ENCODE measurements at regions not wholly inside any gene's neighbourhood (a gene's known extent, or its start where the extent isn't known, plus 50 kb on each side); places are given as distances from the start of the nearest gene placed in this dataset.

DNA sequence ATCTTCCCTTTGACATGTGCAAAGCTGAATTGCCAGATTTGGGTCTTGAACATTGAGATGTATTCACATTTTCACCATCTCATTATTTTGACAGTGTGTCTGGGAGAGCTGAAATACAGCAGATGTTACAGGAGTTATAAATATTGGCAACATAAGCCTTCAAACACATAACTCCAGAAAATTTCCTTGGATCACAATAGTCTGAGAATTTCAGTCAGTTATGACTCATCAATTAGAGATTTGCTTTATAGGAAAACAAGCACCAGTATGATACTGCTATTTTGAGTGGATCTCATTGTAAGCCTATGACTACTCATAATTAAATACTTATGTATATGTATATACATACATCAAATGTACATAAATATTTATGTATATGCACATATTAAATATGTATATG, 1171.8 kb downstream of the AMY1C start:
- TF ChIP-seq, protein P1, sequence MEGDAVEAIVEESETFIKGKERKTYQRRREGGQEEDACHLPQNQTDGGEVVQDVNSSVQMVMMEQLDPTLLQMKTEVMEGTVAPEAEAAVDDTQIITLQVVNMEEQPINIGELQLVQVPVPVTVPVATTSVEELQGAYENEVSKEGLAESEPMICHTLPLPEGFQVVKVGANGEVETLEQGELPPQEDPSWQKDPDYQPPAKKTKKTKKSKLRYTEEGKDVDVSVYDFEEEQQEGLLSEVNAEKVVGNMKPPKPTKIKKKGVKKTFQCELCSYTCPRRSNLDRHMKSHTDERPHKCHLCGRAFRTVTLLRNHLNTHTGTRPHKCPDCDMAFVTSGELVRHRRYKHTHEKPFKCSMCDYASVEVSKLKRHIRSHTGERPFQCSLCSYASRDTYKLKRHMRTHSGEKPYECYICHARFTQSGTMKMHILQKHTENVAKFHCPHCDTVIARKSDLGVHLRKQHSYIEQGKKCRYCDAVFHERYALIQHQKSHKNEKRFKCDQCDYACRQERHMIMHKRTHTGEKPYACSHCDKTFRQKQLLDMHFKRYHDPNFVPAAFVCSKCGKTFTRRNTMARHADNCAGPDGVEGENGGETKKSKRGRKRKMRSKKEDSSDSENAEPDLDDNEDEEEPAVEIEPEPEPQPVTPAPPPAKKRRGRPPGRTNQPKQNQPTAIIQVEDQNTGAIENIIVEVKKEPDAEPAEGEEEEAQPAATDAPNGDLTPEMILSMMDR (IDR thresholded peaks at IDR 0.05; ENCODE audit: low read depth, low read length), result no peak

DNA sequence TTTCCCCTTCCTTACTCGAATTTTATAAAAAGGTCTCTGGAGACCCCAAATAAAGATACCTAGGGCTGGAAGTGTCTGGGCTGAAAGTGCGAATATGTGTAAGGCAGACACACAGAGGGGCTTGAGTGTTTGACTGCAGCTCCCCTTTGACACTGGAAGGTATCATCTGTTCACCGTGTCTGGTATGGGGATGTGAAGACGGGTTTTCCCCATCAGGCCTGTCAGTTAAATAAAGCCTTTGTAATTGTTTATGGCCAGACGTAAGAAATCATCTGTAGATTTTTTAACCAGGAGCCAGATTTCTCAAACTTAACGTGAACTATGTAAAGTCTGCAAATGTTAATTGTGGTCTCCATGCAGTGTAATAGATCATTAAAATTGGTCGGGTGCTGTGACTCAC, 1173.4 kb downstream of the AMY1C start:
- TF ChIP-seq, protein P1 (IDR thresholded peaks at IDR 0.05; ENCODE audit: low read depth, low read length), result no peak
- H3K4me3 ChIP-seq (ENCODE audit: low read depth, low read length), result no peak overlapping the region

More for the DNA sequence above, 1171.8 kb downstream of the AMY1C start:
- H3K4me3 ChIP-seq (ENCODE audit: low read depth, low read length), result no peak overlapping the region

DNA sequence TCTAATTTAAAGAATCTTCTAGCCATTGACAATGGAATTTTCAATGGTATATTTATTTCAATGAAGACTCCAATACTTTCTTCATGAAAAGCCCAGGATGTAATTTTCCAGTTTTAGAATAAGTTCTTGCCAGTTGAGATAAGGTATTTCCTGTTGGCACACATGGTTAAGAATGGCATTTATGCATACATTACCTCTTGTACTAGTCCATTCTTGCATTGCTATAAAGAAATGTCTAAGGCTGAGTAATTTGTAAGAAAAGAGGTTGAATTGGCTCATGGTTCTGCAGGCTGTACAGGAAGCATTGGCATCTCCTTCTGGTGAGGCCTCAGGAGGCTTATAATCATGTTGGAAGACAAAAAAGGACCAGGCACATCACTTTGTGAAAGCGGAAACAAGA, 1179.6 kb downstream of the AMY1C start:
- TF ChIP-seq, protein P1 (IDR thresholded peaks at IDR 0.05; ENCODE audit: low read depth, low read length), result no peak
- no peak overlapping the region for H3K4me3 ChIP-seq (ENCODE audit: low read depth, low read length)

DNA sequence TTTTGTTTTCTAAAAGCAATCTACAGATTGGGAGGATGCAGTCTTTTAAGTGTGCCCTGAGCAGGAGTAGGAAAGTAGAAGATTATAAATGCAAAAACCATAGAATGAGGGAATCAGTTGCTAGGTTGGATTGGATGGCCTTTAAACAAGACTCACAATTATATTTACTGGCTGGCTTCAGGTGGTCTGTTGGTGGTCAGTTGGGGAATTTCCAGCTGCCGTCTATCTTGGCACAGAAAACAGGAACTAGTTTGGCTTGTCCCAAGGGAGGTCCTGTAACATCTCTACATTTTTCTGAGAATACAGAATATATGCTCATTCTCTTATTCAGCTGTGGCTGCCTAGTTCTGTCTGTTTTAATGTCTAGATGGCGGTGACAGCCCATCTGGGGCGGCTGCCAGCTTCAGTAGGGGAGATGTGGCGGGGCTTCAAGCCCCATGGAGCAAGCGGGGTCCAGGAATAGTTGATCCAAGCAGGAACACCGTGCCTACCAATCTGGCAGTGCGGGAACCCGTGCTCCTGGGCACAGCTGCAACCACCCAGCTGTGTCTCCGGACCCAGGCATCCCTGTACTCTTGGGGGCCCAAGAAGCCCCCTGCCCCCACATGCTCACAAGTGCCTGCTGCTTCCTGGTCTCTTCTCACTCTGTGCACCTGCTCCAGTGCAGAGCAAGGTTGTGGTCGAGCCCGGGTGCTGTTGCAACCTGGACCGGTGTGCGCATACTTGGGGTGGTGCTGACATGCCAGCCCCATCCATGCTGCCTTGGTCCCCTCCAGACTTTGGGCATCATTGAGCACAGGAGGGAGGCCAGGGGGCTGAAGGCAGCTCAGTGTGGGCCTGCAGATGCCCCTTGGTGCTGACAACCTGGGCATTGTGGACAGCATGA, 1182.6 kb downstream of the AMY1C start:
- TF ChIP-seq, protein P1 (IDR thresholded peaks at IDR 0.05; ENCODE audit: low read depth, low read length), result no peak
- H3K4me3 ChIP-seq (ENCODE audit: low read depth, low read length), result no peak overlapping the region

DNA sequence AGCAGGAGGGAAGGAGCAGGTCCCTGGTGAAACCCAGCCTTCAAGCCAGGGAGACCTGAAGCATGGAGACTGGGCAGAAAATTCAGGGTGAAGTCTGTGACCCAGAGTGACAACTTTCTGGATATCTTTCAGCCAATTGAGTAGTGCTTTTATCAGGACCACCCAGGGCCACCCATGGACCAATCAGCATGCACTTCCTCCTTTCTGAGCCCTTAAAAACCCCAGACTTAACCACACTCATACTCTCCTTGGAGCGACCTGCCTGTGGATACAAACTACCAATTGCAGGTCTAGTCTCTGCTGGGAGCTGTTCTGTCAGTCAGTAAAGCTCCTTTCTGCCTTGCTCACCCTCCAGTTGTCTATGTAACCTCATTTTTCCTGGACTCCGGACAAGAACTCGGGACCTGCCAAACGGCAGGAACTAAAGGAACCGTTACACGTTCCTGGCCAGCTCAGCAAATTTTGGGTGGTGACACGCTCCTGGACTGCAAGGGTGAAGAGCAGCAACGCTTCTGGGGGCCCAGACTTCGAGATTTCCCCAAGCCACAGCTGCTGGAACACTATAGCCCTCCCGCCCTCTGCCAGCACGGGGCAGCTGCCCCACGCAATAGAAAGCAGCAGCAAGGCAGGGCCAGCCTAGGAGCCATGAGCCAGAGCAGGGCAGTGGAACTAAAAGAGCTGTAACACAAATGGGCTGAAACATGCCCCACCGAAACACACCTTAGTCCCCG, 1183.4 kb downstream of the AMY1C start:
- H3K4me3 ChIP-seq (ENCODE audit: low read depth, low read length), result no peak overlapping the region
- TF ChIP-seq, protein P1 (IDR thresholded peaks at IDR 0.05; ENCODE audit: low read depth, low read length), result no peak

DNA sequence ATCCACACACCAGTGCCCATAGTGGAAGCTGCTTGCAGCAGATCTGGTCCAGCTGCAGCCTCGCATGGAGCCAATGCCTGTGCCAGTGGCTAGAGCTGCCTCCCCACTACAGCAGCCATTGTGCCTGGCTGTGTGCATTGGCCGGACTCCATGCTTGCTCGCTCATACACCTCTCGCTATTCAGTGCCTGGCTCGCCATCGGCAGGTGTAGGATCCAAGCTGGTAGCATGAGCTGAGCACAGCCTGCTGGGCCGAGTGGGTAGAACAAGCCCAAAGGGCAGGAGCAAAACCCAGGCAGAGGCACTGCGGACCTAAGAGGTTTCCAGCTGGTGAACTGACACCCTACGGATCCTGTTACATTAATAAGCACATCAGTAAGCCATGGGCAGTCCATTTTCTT, 1184.1 kb downstream of the AMY1C start:
- no peak overlapping the region for H3K4me3 ChIP-seq (ENCODE audit: low read depth, low read length)
- TF ChIP-seq, protein P1 (IDR thresholded peaks at IDR 0.05; ENCODE audit: low read depth, low read length), result no peak

DNA sequence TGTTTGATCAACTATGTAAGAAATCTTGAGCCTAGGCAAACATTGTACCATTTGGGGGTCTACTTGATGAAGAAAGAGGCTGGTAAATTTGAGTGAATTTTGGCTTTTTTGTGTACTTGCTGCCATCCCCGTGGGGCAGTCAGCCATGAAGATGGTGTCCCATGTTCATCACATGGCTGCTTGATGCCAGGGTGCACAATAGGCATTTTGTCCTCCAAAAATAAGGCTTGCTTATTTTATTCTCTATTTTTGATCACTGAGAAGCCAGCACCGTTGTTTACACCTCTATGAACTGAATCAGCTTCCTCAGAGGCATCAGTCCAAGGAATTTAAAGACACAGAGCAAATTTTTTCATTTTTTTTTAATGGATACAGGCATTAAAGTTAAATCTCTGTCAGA, 1195.7 kb downstream of the AMY1C start:
- TF ChIP-seq, protein P1 (IDR thresholded peaks at IDR 0.05; ENCODE audit: low read depth, low read length), result no peak
- H3K4me3 ChIP-seq (ENCODE audit: low read depth, low read length), result no peak overlapping the region
